ENCODE measurements at regions not wholly inside any gene's neighbourhood (a gene's known extent, or its start where the extent isn't known, plus 50 kb on each side); places are given as distances from the start of the nearest gene placed in this dataset.

GRCh38 chr5:33304601-33305000, 136.2 kb upstream of the TARS1 start:
- H3K27ac ChIP-seq, result no peak overlapping the region
- no peak for TF ChIP-seq CTCF (conservative IDR thresholded peaks at IDR 0.05)

GRCh38 chr5:33305572-33305971, 135.2 kb upstream of the TARS1 start:
- no peak for TF ChIP-seq CTCF (conservative IDR thresholded peaks at IDR 0.05)
- H3K27ac ChIP-seq, result no peak overlapping the region

- no peak for TF ChIP-seq CTCF (conservative IDR thresholded peaks at IDR 0.05)
- no peak overlapping the region for H3K27ac ChIP-seq
Observed at GRCh38 chr5:33306758-33307157, 134.0 kb upstream of the TARS1 start.

- TF ChIP-seq CTCF (conservative IDR thresholded peaks at IDR 0.05), result no peak
- peak overlapping the region; percentile 15; the same call in 1 of the 2 replicates for H3K27ac ChIP-seq
Observed at GRCh38 chr5:33308586-33308985, 132.2 kb upstream of the TARS1 start.

GRCh38 chr5:33309068-33309467, 131.7 kb upstream of the TARS1 start:
- H3K27ac ChIP-seq, result peak overlapping the region; percentile 15; the same call in 1 of the 2 replicates
- no peak for TF ChIP-seq CTCF (conservative IDR thresholded peaks at IDR 0.05)

- TF ChIP-seq CTCF (conservative IDR thresholded peaks at IDR 0.05), result no peak
- peak overlapping the region; percentile 15; the same call in 1 of the 2 replicates for H3K27ac ChIP-seq
Observed at GRCh38 chr5:33309536-33310345, 131.0 kb upstream of the TARS1 start.

GRCh38 chr5:33310451-33310850, 130.3 kb upstream of the TARS1 start:
- no peak for TF ChIP-seq CTCF (conservative IDR thresholded peaks at IDR 0.05)
- H3K27ac ChIP-seq, result peak overlapping the region; percentile 15; the same call in 1 of the 2 replicates

Measured in VCaP (cell line).